HUES6 (cell line): ENCODE measurements at regions not wholly inside any gene's neighbourhood (a gene's known extent, or its start where the extent isn't known, plus 50 kb on each side); places are given as distances from the start of the nearest gene placed in this dataset.

Source experiments
- H3K27ac ChIP-seq: 2 replicates; pipeline ENCODE4 v1.7.0; 2013; ENCODE audit warnings: low read depth, mild to moderate bottlenecking, low read length, inconsistent platforms
- H3K27me3 ChIP-seq: 2 replicates; pipeline ENCODE4 v1.6.1; 2013; ENCODE audit warnings: low read length; ENCODE audit not compliant: control insufficient read depth, insufficient read depth
- H3K36me3 ChIP-seq: 2 replicates; pipeline ENCODE4 v1.6.1; 2013; ENCODE audit warnings: low read length; ENCODE audit not compliant: control insufficient read depth, insufficient read depth
- H3K4me1 ChIP-seq: 2 replicates; pipeline ENCODE4 v1.6.1; 2013; ENCODE audit warnings: low read length; ENCODE audit not compliant: control insufficient read depth, insufficient read depth
- H3K4me3 ChIP-seq: 2 replicates; pipeline ENCODE4 v1.5.1; 2013; ENCODE audit warnings: low read depth, low read length
- H3K9ac ChIP-seq: one replicate; pipeline ENCODE4 v1.6.1; 2013; ENCODE audit warnings: mild to moderate bottlenecking, low read length
- H3K9me3 ChIP-seq: 2 replicates; pipeline ENCODE4 v1.6.1; 2013; ENCODE audit warnings: low read depth, low read length; ENCODE audit not compliant: control insufficient read depth, insufficient read depth

DNA sequence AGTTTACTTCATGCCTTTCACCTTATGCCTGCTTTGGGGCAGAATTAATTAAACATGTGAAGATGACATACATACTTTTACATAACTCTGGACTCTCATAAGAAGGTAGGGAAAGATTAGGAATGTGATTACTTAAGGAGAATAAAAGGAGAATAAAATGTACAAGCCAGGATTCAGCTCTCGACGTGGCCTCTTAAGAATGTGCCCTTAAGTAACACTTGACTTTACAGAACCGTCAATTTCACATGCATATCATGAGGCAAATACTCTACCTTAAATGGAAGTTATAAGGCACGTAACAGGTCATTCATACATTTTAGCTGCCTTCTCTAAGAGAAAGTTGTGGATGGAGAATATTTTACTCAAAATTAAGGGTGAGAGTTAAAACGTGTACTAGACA, 263.7 kb upstream of the LMCD1 start:
- H3K9ac ChIP-seq: no peak overlapping the region
- H3K4me1 ChIP-seq: peaks cover 11% of the 10 kb centered on the region; the same call in 1 of the 2 replicates
- no peaks in the 10 kb centered on the region for H3K9me3 ChIP-seq
- H3K27me3 ChIP-seq: no peaks in the 10 kb centered on the region
- no peak overlapping the region for H3K27ac ChIP-seq
- H3K36me3 ChIP-seq: no peaks in the 10 kb centered on the region
- no peak overlapping the region for H3K4me3 ChIP-seq

DNA sequence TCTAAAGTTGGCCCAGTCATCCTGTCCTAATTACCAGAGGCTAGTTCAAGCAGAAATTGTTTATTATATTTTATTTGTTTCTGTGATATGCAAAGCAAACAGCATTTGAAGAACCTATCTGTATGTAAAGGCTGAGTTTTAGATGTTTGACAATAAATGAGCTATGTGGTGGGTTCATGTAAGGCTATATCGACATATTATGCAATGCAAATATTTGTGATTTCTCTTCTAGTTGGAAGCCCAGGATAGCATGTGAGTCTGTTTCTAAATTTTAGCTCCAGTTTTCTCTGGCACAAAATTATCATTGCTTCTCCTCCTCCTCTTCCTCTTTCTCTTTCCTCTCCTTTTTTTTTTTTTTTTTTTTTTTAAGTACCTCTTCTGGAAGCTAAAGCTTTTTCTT, 263.2 kb upstream of the LMCD1 start:
- Histone ChIP-seq H3K4me3 (no peak overlapping the region), H3K27me3 (no peaks in the 10 kb centered on the region), H3K9me3 (no peaks in the 10 kb centered on the region), H3K36me3 (no peaks in the 10 kb centered on the region), H3K4me1 (peaks cover 11% of the 10 kb centered on the region; the same call in 1 of the 2 replicates), H3K27ac (no peak overlapping the region), H3K9ac (no peak overlapping the region)

DNA sequence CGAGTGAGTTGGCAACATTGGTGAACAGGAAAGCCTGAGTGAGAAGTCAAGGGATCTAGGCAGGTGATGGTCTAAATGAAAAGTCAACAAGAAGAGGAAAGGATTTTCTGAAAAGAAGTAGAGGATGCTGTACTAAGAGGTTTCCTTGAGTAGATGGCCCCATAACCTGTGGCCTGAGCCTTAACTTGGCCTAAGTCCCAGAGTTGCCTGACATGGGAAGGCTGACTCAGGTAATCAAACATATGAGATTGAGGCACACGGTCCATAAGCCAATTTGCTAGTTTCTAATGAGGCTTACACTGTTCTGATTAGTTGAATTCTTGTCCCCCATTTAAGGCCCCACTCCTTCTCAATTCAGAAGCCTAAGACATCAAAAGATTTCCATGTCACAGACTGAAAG, 262.5 kb upstream of the LMCD1 start:
- no peak overlapping the region for H3K27ac ChIP-seq
- no peak overlapping the region for H3K4me3 ChIP-seq
- no peak overlapping the region for H3K9ac ChIP-seq
- H3K4me1 ChIP-seq: peaks cover 11% of the 10 kb centered on the region; the same call in 1 of the 2 replicates
- no peaks in the 10 kb centered on the region for H3K27me3 ChIP-seq
- 0 out of 2 replicates have a peak, but pooled peaks cover 6% of the 10 kb centered on the region for H3K9me3 ChIP-seq
- H3K36me3 ChIP-seq: no peaks in the 10 kb centered on the region

DNA sequence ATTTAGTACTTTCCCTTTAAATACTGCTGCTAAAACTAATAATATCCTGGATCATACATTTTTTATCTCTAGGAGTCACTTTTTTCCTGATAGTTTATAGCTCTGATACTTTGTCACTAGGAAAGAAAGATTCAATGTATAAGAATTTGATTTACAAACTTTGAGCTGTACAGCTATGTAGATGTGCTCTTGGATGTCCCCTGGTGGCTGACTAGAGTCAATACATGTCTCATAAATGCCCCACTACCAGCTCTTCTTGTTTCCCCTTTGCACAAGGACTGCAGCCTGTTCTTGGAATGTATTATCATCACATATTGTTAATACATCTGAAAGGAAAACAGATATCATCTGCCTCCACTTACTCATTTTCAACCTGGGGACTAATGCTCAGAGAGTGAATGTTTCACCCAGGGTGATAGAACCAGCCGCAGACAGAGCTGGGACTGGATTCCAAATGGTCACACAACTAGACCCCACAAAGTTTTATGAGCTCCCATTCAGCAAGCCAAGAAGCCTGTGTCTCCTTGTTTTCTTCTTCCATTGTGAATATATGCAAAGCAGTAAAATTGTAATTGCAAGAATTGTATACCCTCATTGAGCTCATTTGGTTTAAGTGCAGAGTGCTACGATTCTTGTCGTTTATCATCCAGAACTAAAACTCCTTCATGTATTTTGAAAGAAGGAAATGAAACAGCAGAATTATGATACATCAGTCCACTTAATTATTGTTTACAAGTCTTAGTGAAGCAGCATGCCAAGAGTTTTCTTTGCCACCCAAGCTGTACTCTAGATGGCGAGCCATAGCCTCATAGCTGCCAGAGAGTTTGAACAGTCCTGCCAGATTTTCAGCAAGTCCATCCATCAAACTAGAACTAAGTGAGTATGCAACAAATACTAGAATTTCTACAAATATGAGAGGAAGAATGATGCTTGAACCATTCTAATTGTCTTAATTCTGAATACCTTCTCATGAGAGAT, 261.6 kb upstream of the LMCD1 start:
- Histone ChIP-seq H3K9me3 (0 out of 2 replicates have a peak, but pooled peaks cover 7% of the 10 kb centered on the region), H3K27ac (no peak overlapping the region), H3K9ac (no peak overlapping the region), H3K4me3 (no peak overlapping the region), H3K4me1 (peaks cover 3% of the 10 kb centered on the region; the same call in 1 of the 2 replicates), H3K27me3 (no peaks in the 10 kb centered on the region), H3K36me3 (no peaks in the 10 kb centered on the region)

DNA sequence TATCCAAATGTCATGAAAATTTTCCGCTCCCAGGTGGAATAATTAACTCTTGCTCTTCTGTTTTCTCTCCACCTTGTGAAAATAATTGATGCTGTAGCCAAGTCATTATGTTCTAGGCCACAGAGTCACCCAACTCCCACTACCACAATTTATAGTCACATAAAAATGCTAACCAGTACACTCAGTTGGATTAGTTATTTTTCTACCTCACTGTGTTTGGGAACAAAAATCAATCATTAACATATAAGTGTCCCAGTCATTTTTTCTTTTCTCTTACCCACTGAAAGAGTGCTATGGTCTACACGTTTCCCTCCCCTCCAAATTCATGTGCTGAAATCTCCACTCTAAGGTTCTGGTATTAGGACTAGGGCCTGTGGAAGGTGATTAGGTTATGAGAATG, 255.6 kb upstream of the LMCD1 start:
- Histone ChIP-seq H3K36me3 (no peaks in the 10 kb centered on the region), H3K4me3 (no peak overlapping the region), H3K4me1 (peaks cover 5% of the 10 kb centered on the region; the same call in 1 of the 2 replicates), H3K9me3 (0 out of 2 replicates have a peak, but pooled peaks cover 7% of the 10 kb centered on the region), H3K9ac (no peak overlapping the region), H3K27me3 (no peaks in the 10 kb centered on the region), H3K27ac (no peak overlapping the region)

DNA sequence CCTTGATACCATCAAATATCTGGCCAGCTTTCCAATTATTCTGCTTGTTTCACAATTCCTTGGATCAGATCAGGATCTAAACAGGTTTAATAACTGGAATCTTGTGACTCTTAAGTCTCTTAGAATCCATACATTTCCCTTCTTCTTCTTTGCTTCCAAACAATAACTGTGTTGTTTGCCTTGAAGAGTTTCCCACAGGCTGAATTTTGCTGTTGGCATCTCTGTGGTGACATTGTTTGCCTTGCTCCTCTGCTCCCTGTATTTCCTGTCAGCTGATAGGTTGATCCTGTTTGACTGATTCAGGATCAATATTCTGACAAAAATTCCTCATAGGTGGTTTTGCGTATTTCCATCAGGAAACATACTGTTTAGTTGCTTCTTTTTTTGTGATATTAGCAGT, 248.4 kb upstream of the LMCD1 start:
- H3K4me1 ChIP-seq: peaks cover 5% of the 10 kb centered on the region; the same call in 1 of the 2 replicates
- no peaks in the 10 kb centered on the region for H3K27me3 ChIP-seq
- no peak overlapping the region for H3K9ac ChIP-seq
- no peaks in the 10 kb centered on the region for H3K9me3 ChIP-seq
- no peaks in the 10 kb centered on the region for H3K36me3 ChIP-seq
- no peak overlapping the region for H3K27ac ChIP-seq
- H3K4me3 ChIP-seq: no peak overlapping the region

DNA sequence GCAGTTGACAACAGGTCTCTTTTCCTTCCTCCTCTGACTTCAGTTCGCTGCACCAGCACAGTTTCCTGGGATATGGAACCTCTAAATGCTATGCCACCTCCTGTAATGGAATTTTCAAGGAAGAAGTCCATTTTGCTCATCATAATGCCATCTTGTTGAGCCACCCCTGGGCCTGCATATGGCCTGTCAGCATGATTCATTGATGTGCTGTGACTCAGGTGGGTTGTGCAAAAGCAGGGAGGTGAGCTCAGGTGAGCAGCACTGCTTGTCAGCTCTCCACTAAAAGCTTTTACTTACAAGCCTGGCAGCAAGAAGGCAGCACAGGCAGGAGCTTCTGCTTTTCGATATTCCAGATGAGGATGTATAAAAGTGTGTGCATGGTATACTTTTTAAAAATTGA, 247.1 kb upstream of the LMCD1 start:
- Histone ChIP-seq H3K27ac (no peak overlapping the region), H3K36me3 (no peaks in the 10 kb centered on the region), H3K27me3 (no peaks in the 10 kb centered on the region), H3K9me3 (no peaks in the 10 kb centered on the region), H3K4me3 (no peak overlapping the region), H3K4me1 (no peaks in the 10 kb centered on the region), H3K9ac (no peak overlapping the region)

DNA sequence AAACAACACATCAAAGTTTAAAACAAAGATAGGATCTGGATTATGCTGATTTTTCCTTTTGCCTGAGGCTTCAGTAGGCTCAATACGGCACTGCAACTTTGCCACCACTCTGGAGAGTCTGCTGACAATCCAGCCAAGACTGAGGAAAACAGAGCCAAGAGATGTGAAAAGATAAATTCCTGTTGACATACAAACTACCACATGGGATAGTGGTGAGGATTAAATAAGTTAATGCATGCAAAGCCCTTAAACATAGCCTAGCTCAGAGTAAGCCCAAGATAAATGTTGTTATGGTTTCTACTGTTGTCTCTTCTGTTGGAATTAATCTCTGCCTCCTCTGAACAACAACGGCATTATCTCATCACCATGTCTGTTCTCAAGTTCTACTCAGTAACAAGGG, 245.9 kb upstream of the LMCD1 start:
- Histone ChIP-seq H3K9ac (no peak overlapping the region), H3K4me3 (no peak overlapping the region), H3K9me3 (peaks cover 6% of the 10 kb centered on the region; the same call in 1 of the 2 replicates), H3K36me3 (no peaks in the 10 kb centered on the region), H3K4me1 (no peaks in the 10 kb centered on the region), H3K27me3 (no peaks in the 10 kb centered on the region), H3K27ac (no peak overlapping the region)

DNA sequence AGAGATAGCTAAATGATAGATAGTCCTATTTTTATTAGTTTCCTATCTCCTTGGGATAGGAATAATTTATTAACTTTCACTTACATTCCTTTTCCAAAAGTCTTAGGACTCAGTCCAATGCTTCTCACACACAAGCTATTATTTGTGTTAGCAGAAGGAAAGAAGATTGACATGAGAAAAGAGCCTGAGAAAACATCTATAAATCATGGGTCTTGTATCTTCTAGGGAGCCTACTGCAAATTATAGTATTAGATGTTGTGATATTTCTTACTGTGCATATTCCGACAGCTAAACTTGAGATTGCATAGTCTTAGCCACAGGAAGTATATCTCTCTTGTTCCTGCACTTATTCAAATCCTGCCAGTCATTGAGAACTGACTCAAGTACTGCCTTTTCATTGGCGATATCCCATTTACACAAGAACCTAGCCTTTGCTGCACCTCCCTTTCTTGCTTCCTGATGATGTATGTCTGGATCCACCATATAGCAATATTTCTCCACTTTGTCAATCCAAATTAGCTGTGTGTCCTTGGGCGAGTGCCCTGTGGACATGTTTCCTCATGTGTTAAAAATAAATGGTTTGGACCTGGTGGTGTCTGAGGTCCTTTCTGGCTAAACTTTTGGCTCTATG, 245.1 kb upstream of the LMCD1 start:
- Histone ChIP-seq H3K27me3 (no peaks in the 10 kb centered on the region), H3K36me3 (no peaks in the 10 kb centered on the region), H3K4me3 (no peak overlapping the region), H3K9ac (no peak overlapping the region), H3K27ac (no peak overlapping the region), H3K4me1 (no peaks in the 10 kb centered on the region), H3K9me3 (peaks cover 10% of the 10 kb centered on the region; the same call in 1 of the 2 replicates)

DNA sequence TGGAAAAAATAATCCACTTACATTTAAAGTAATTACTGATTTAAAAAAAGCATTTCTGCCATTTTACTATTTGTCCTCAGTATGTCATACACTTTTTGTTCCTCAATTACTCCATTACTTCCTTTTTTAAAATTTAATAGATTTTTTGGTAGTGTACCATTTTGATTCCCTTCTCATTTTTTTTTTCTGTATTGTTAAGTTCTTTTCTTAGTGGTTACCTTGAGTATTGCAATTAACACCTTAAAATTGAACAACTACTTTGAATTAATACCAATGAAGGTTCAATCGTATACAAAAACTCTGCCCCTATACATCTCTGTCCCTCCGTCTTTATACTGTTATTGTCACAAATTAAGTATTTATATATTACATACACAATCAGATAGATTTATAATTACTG, 240.6 kb upstream of the LMCD1 start:
- Histone ChIP-seq H3K4me1 (peaks cover 5% of the 10 kb centered on the region; the same call in 1 of the 2 replicates), H3K27ac (no peak overlapping the region), H3K36me3 (no peaks in the 10 kb centered on the region), H3K9ac (no peak overlapping the region), H3K9me3 (peaks cover 12% of the 10 kb centered on the region; the same call in 1 of the 2 replicates), H3K27me3 (no peaks in the 10 kb centered on the region), H3K4me3 (no peak overlapping the region)

DNA sequence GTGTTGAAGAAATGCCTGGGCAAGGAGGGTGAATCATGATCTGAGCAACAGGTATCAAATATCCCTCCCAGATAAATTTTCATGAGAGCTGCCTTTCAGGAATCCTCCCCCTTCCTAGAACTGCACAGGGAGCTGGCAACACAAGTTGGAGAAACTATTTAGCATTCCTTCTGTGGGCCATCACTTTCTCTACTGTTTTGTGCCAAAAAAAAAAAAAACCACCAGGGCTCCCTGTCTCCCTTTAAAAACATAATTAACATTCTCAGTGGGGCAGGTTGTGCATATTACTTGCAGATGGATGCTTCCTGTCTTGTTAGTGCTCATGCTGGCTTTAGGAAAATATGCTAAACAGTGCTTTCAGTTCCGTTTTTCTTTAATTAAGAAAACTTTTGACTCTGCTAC, 234.9 kb upstream of the LMCD1 start:
- no peak overlapping the region for H3K4me3 ChIP-seq

More for the DNA sequence above, 234.9 kb upstream of the LMCD1 start:
- no peaks in the 10 kb centered on the region for H3K27me3 ChIP-seq
- H3K9me3 ChIP-seq: peaks cover 8% of the 10 kb centered on the region
- H3K27ac ChIP-seq: no peak overlapping the region
- H3K4me1 ChIP-seq: peaks cover 17% of the 10 kb centered on the region
- H3K9ac ChIP-seq: no peak overlapping the region
- H3K36me3 ChIP-seq: no peaks in the 10 kb centered on the region
